ENCODE measurements at regions not wholly inside any gene's neighbourhood (a gene's known extent, or its start where the extent isn't known, plus 50 kb on each side); places are given as distances from the start of the nearest gene placed in this dataset.

DNA sequence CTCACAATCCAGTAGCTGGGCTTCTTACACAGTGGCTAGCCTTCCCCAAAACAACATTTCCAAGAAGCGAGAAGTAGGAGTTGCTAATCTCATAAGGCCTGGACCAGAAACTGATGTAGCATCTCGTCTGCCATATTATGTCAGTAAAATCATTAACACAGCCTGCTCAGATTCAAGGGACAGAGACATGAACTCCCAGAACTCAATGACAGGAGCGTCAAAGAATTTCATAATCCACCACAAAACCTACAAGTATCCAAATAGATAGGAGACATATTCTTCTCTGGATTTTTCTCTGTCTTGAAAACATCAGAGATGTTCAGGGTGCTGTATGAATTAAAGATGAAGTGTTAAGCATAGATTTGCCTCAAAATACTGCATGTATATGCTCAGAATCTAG, 457.6 kb upstream of the ACTBL2 start:
- 95% methylated on average over 3 of the region's 3 CpGs for WGBS (ENCODE audit: low lambda C conversion rate)
- Histone ChIP-seq H3K27ac (ENCODE audit: low read depth in 2 of 2, low read length in 1 of 2) (no peak overlapping the region), H2AFZ (ENCODE audit: low read depth) (no peak overlapping the region), H4K20me1 (ENCODE audit: insufficient read depth) (no peaks in the 10 kb centered on the region), H3K9me3 (no peaks in the 10 kb centered on the region), H3K9ac (no peak overlapping the region), H3K4me1 (ENCODE audit: control insufficient read depth in 1 of 2, insufficient read depth in 2 of 2, low read depth in 1 of 2, low read length in 1 of 2) (no peaks in the 10 kb centered on the region; a peak in 1 of 4 replicates), H3K9me2 (no peaks in the 10 kb centered on the region), H3K36me3 (replicated peaks in 1 of 2; ENCODE audit: control insufficient read depth in 1 of 2, insufficient read depth in 2 of 2, low read length in 1 of 2) (no peaks in the 10 kb centered on the region), H3K4me3 (ENCODE audit: low read depth in 2 of 2, low read length in 1 of 2) (no peak overlapping the region), H3F3A (replicated peaks; ENCODE audit: insufficient read depth) (no peaks in the 10 kb centered on the region), H3K79me2 (ENCODE audit: insufficient read depth) (no peaks in the 10 kb centered on the region), H3K27me3 (ENCODE audit: insufficient read depth) (no peaks in the 10 kb centered on the region), H3K4me2 (no peak overlapping the region)
- no peak for TF ChIP-seq SIN3A (IDR thresholded peaks at IDR 0.05; ENCODE audit: borderline replicate concordance, low read depth, low read length)
- POLR2A ChIA-PET = no interaction called here
- CTCF ChIA-PET = interaction anchor here (0.7 to 1.3 kb wide), 2 partner anchors 20 to 54 kb away, joined by 3 read pairs; no protein-coding TSS in a partner anchor
- DNase-seq = no peak

DNA sequence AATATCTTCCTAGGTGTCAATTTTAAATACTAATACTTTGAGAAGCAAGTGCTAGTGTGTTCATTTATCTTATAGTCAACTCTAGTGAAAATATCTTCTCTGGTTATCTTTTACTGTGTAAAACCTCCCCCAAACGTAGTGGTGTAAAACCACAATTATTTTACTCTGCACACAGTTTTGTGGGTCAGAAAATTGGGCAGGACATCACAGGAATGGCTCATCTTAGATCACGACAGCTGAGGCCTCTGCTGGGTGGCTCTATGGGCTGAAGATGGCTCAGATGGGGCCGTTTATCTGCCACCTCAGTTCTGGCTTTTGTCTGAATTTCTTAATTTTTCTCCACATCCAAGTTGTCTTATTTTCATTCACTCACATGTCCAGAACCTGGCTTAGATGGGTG, 457.2 kb upstream of the ACTBL2 start:
- H2AFZ ChIP-seq (ENCODE audit: low read depth) = no peak overlapping the region
- POLR2A ChIA-PET = no interaction called here
- WGBS (ENCODE audit: low lambda C conversion rate) = 46% methylated on average over 3 of the region's 3 CpGs

More for the DNA sequence above, 457.2 kb upstream of the ACTBL2 start:
- TF ChIP-seq MEF2A (IDR thresholded peaks at IDR 0.05; ENCODE audit: borderline replicate concordance, low read depth) = no peak
- no peak for TF ChIP-seq TCF12 (IDR thresholded peaks at IDR 0.05)
- TF ChIP-seq, protein P1, sequence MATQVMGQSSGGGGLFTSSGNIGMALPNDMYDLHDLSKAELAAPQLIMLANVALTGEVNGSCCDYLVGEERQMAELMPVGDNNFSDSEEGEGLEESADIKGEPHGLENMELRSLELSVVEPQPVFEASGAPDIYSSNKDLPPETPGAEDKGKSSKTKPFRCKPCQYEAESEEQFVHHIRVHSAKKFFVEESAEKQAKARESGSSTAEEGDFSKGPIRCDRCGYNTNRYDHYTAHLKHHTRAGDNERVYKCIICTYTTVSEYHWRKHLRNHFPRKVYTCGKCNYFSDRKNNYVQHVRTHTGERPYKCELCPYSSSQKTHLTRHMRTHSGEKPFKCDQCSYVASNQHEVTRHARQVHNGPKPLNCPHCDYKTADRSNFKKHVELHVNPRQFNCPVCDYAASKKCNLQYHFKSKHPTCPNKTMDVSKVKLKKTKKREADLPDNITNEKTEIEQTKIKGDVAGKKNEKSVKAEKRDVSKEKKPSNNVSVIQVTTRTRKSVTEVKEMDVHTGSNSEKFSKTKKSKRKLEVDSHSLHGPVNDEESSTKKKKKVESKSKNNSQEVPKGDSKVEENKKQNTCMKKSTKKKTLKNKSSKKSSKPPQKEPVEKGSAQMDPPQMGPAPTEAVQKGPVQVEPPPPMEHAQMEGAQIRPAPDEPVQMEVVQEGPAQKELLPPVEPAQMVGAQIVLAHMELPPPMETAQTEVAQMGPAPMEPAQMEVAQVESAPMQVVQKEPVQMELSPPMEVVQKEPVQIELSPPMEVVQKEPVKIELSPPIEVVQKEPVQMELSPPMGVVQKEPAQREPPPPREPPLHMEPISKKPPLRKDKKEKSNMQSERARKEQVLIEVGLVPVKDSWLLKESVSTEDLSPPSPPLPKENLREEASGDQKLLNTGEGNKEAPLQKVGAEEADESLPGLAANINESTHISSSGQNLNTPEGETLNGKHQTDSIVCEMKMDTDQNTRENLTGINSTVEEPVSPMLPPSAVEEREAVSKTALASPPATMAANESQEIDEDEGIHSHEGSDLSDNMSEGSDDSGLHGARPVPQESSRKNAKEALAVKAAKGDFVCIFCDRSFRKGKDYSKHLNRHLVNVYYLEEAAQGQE (IDR thresholded peaks at IDR 0.05; ENCODE audit: low read depth, low read length) = no peak
- no peak for TF ChIP-seq NRF1 (IDR thresholded peaks at IDR 0.05; ENCODE audit: low read depth, low read length)
- TF ChIP-seq, protein P2, sequence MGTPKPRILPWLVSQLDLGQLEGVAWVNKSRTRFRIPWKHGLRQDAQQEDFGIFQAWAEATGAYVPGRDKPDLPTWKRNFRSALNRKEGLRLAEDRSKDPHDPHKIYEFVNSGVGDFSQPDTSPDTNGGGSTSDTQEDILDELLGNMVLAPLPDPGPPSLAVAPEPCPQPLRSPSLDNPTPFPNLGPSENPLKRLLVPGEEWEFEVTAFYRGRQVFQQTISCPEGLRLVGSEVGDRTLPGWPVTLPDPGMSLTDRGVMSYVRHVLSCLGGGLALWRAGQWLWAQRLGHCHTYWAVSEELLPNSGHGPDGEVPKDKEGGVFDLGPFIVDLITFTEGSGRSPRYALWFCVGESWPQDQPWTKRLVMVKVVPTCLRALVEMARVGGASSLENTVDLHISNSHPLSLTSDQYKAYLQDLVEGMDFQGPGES (IDR thresholded peaks at IDR 0.05; ENCODE audit: low read depth, low read length) = no peak
- TF ChIP-seq CHD2 (IDR thresholded peaks at IDR 0.05; ENCODE audit: low read length, partially characterized antibody) = no peak
- TF ChIP-seq EZH2phosphoT487 (IDR thresholded peaks at IDR 0.05; ENCODE audit: borderline replicate concordance, low read depth) = no peak
- TF ChIP-seq RCOR1 (IDR thresholded peaks at IDR 0.05; ENCODE audit: low read length) = no peak
- TF ChIP-seq RFX5 (IDR thresholded peaks at IDR 0.05; ENCODE audit: low read length) = no peak
- TF ChIP-seq NFIC (IDR thresholded peaks at IDR 0.05; ENCODE audit: borderline replicate concordance) = no peak
- no peak for TF ChIP-seq TAF1 (IDR thresholded peaks at IDR 0.05; ENCODE audit: borderline replicate concordance, low read depth, low read length)
- no peak for TF ChIP-seq GABPA (IDR thresholded peaks at IDR 0.05; ENCODE audit: low read depth)
- no peak for TF ChIP-seq MXI1 (IDR thresholded peaks at IDR 0.05; ENCODE audit: low read depth, low read length)
- TF ChIP-seq FOXM1 (IDR thresholded peaks at IDR 0.05; ENCODE audit: low read depth) = no peak
- no peak for TF ChIP-seq ELF1 (IDR thresholded peaks at IDR 0.05)
- Histone ChIP-seq H3K9ac (no peak overlapping the region), H3F3A (replicated peaks; ENCODE audit: insufficient read depth) (no peaks in the 10 kb centered on the region), H3K27me3 (ENCODE audit: insufficient read depth) (no peaks in the 10 kb centered on the region), H3K4me2 (no peak overlapping the region), H4K20me1 (ENCODE audit: insufficient read depth) (no peaks in the 10 kb centered on the region), H3K79me2 (ENCODE audit: insufficient read depth) (no peaks in the 10 kb centered on the region), H3K27ac (ENCODE audit: low read depth in 2 of 2, low read length in 1 of 2) (no peak overlapping the region), H3K4me3 (ENCODE audit: low read depth in 2 of 2, low read length in 1 of 2) (no peak overlapping the region), H3K4me1 (ENCODE audit: control insufficient read depth in 1 of 2, insufficient read depth in 2 of 2, low read depth in 1 of 2, low read length in 1 of 2) (no peaks in the 10 kb centered on the region; a peak in 1 of 4 replicates), H3K36me3 (replicated peaks in 1 of 2; ENCODE audit: control insufficient read depth in 1 of 2, insufficient read depth in 2 of 2, low read length in 1 of 2) (no peaks in the 10 kb centered on the region), H3K9me3 (no peaks in the 10 kb centered on the region), H3K9me2 (no peaks in the 10 kb centered on the region)
- CTCF ChIA-PET = interaction anchor here (0.7 to 1.3 kb wide), 2 partner anchors 19 to 54 kb away, joined by 3 read pairs; no protein-coding TSS in a partner anchor
- no peak for DNase-seq
